ENCODE measurements at regions not wholly inside any gene's neighbourhood (a gene's known extent, or its start where the extent isn't known, plus 50 kb on each side); places are given as distances from the start of the nearest gene placed in this dataset.
"Not testable (repeated sequence)": the region's sequence is repeated elsewhere in the genome, so short reads cannot be mapped to it uniquely, and the experiment has no call there.

DNA sequence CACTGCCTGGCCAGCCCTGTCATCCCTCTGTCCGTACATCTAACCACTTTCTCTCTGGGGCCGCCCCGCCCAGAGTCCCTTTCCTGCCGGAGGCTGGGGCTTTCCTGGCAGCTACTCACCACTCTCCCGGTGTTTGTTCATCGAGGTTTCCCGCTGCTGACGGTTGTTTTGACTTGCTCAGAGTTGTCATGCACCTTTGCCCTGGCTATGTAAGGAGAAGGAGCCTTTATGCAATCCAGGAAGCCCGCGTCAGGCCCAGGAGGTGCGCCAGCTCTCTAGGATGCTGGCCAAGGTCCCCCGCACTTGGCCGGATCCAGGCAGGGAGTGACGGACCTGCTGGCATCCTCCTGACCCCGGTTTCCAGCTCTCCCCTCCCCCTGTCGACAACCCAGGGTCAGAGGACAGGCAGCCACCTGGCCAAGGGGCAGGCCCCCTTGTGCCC lies 51.0 kb upstream of the SIK1 start:
- ATAC-seq = peak; percentile 56
- intact Hi-C loops (cut with DNase I); DNase-seq (ENCODE audit: missing footprints): not testable (repeated sequence)

All from Right ventricle myocardium inferior (tissue), 1 donor.